Ascending aorta (tissue), 2 donors: ENCODE measurements at regions not wholly inside any gene's neighbourhood (a gene's known extent, or its start where the extent isn't known, plus 50 kb on each side); places are given as distances from the start of the nearest gene placed in this dataset.

Source experiments
- DNase-seq, 2 donors: peaks; one replicate each; pipeline ENCODE4 v3.0.0-alpha.2; 2019; ENCODE audit warnings: low spot score in 2 of 2
- H3K27ac ChIP-seq, 2 donors: fragments of 200-600 bp; sonication (generic); one replicate each; pipeline ENCODE4 v1.5.1; 2016 to 2017; ENCODE audit warnings: mild to moderate bottlenecking in 1 of 2
- H3K27me3 ChIP-seq: fragments of 200-600 bp; sonication (generic); one replicate; pipeline ENCODE4 v1.5.1; 2017
- H3K36me3 ChIP-seq, 2 donors: fragments of 200-600 bp; sonication (generic); one replicate each; pipeline ENCODE4 v1.5.1; 2016
- H3K4me1 ChIP-seq, 2 donors: fragments of 200-600 bp; sonication (generic); one replicate each; pipeline ENCODE4 v1.5.1; 2016 to 2017; ENCODE audit warnings: mild to moderate bottlenecking in 1 of 2
- H3K4me3 ChIP-seq, 2 donors: fragments of 200-600 bp; sonication (generic); one replicate each; pipeline ENCODE4 v1.5.1; 2016 to 2017; ENCODE audit warnings: mild to moderate bottlenecking in 1 of 2
- H3K9me3 ChIP-seq, 2 donors: fragments of 200-600 bp; sonication (generic); one replicate each; pipeline ENCODE4 v1.5.1; 2016
- CTCF ChIP-seq, 3 experiments: fragments of 200-600 bp in 2 of 3; fragments of 450-650 bp in 1 of 3; sonication (generic) in 2 of 3; IDR thresholded peaks; one replicate each; pipeline ENCODE4 v1.5.1; 2016 to 2019; ENCODE audit warnings: antibody characterized with exemption in 3 of 3, mild to moderate bottlenecking in 1 of 3, moderate library complexity in 1 of 3
- intact Hi-C: fragments of 100-400 bp; cut with DNase I; formaldehyde crosslinking; loops from one replicate; pipeline ENCODE4 v1.15.1; 2023

- H3K4me3 ChIP-seq = no peak overlapping the region
- no peak overlapping the region for H3K27ac ChIP-seq
- H3K9me3 ChIP-seq = no peaks in the 10 kb centered on the region
- H3K4me1 ChIP-seq = no peaks in the 10 kb centered on the region
- H3K27me3 ChIP-seq = no peaks in the 10 kb centered on the region
- no peak for TF ChIP-seq CTCF (IDR thresholded peaks at IDR 0.05)
- intact Hi-C loops = no loop called here
- H3K36me3 ChIP-seq = no peaks in the 10 kb centered on the region
- DNase-seq = no peak
These were observed 123.4 kb downstream of the SPCS3 start for GRCh38 chr4:176443117-176443516.

GRCh38 chr4:176443646-176444409 lies 124.1 kb downstream of the SPCS3 start:
- intact Hi-C loops = no loop called here
- no peak for DNase-seq
- no peaks in the 10 kb centered on the region for H3K4me1 ChIP-seq
- no peaks in the 10 kb centered on the region for H3K36me3 ChIP-seq
- no peak overlapping the region for H3K4me3 ChIP-seq
- no peaks in the 10 kb centered on the region for H3K9me3 ChIP-seq
- H3K27me3 ChIP-seq = no peaks in the 10 kb centered on the region
- no peak overlapping the region for H3K27ac ChIP-seq
- TF ChIP-seq CTCF (IDR thresholded peaks at IDR 0.05) = no peak

GRCh38 chr4:176444741-176445140 lies 125.0 kb downstream of the SPCS3 start:
- no peak for TF ChIP-seq CTCF (IDR thresholded peaks at IDR 0.05)
- Histone ChIP-seq H3K27me3 (no peaks in the 10 kb centered on the region), H3K36me3 (no peaks in the 10 kb centered on the region), H3K4me1 (no peaks in the 10 kb centered on the region), H3K4me3 (no peak overlapping the region), H3K9me3 (no peaks in the 10 kb centered on the region), H3K27ac (no peak overlapping the region)
- DNase-seq = no peak
- intact Hi-C loops = no loop called here

- Histone ChIP-seq H3K27me3 (no peaks in the 10 kb centered on the region), H3K4me3 (no peak overlapping the region), H3K36me3 (no peaks in the 10 kb centered on the region), H3K4me1 (no peaks in the 10 kb centered on the region), H3K27ac (no peak overlapping the region), H3K9me3 (peaks cover 0 to 4% of the 10 kb centered on the region in 2 donors)
- intact Hi-C loops = no loop called here
- no peak for TF ChIP-seq CTCF (IDR thresholded peaks at IDR 0.05)
- no peak for DNase-seq
These were observed 129.0 kb downstream of the SPCS3 start for GRCh38 chr4:176448761-176449160.

- peaks cover 0 to 4% of the 10 kb centered on the region in 2 donors for H3K9me3 ChIP-seq
- H3K4me3 ChIP-seq = no peak overlapping the region
- H3K36me3 ChIP-seq = no peaks in the 10 kb centered on the region
- intact Hi-C loops = no loop called here
- H3K4me1 ChIP-seq = no peaks in the 10 kb centered on the region
- H3K27me3 ChIP-seq = no peaks in the 10 kb centered on the region
- no peak overlapping the region for H3K27ac ChIP-seq
- no peak for DNase-seq
- TF ChIP-seq CTCF (IDR thresholded peaks at IDR 0.05) = no peak
These were observed 131.7 kb downstream of the SPCS3 start for GRCh38 chr4:176451443-176451842.
